NCI-H146 treated with DMSO at 0.1 percent for 48 hours (cell line): ENCODE measurements at regions not wholly inside any gene's neighbourhood (a gene's known extent, or its start where the extent isn't known, plus 50 kb on each side); places are given as distances from the start of the nearest gene placed in this dataset.

Source experiments
- DNase-seq: peaks from one replicate; lab custom pipeline; 2025; ENCODE audit not compliant: unreplicated experiment; lab: John Stamatoyannopoulos, UW

GRCh38 chr2:11920993-11921583, 174.7 kb downstream of the LPIN1 start:
- no peak for DNase-seq

GRCh38 chr2:11922294-11922693, 175.9 kb downstream of the LPIN1 start:
- DNase-seq: no peak

DNA sequence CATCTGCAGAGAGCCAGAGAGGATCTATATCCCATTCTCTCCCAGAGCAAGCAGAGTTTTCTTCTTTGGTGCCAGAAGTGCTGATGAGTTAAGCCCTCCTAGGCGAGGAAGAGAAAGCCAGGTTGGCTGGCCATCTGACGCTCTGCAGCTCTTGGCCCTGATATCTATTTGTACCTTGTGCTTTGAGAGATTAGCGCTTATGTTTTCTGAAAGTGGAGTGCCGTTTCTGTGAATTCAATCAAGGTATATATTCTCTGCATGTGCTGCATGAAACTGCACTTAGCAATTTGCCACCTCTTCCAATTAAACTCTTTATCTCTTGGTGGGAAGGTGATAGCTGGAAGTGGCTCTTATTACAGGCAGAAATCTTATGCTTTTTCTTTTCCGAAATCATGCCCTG, 177.5 kb downstream of the LPIN1 start:
- DNase-seq: no peak

DNA sequence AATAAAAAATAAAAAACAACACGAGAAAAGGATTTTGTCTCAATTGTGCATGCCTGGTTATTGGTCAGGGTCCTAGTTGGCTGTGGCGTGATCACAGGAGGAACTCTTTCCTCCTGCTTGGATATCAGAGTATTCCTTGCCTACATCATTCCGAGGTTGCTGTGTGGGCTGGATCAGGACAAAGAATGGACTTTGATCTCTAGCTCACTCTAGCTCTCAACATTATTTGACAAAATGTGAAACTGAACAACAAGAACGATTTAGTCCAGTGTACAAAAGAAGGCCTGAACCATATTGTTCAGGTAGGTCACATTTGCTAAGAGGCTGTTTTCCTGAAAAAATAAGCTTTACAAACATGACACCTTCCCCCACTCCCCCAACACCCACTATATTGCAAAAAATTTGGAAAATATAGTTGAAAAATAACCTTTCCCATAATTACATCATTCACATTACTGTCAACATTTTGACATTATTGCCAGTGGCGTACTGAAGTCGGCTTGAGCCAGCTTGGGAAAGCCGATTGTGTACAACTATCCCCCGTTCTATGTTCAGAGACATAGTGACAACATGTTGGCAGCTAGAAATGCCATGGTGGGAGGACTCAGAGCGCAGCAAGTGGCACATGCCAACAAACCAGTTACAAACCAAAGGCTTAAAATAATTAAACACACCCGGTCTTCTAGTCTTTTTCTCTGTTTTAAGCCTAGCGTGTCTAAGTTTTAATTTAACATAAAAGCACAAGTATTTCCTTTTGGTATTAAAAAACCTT, 179.0 kb downstream of the LPIN1 start:
- DNase-seq: no peak

- DNase-seq: no peak
Observed at GRCh38 chr2:11930211-11930761, 183.9 kb downstream of the LPIN1 start.

- DNase-seq: no peak
Observed at GRCh38 chr2:11932048-11932512, 185.6 kb downstream of the LPIN1 start.

DNA sequence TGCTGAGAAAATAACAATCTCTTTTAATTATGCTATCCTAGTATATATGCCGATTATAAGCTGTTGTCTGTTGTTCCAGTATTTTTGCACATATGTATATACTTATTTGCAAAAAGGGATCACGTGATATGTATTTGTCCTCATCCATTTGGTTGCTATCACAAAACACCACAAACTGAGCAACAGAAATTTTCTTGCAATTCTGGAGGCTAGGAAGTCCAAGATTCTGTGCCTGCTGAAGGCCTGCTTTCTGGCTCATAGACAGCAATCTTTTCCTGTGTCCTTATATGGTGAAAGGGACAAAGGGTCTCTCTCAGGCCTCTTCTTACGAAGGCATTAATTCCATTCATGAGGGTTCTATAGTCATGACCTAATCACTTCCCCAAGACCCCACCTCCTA, 186.5 kb downstream of the LPIN1 start:
- no peak for DNase-seq

- DNase-seq: no peak
Observed at GRCh38 chr2:11933854-11934253, 187.4 kb downstream of the LPIN1 start.

DNA sequence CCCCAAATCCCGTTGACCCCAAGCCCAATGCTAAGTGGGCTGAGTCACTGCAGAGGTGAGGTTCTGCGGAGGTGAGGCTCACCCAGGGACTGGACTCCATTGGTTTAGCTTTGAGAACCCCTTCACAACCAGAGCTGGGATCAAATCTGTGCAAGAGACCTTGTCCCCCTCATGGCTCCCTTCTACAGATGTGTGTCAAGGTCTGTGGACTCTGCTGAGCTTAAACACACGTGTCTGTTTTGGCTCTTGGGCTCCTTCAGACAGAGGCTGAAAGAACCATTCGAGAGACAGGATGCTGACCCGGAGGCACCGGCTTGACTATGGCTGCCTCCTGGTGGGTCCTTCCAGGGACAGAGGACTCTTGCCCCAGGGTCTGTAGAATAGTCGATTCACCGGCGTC, 190.3 kb downstream of the LPIN1 start:
- no peak for DNase-seq

- no peak for DNase-seq
Observed at GRCh38 chr2:11938196-11938595, 191.8 kb downstream of the LPIN1 start.

DNA sequence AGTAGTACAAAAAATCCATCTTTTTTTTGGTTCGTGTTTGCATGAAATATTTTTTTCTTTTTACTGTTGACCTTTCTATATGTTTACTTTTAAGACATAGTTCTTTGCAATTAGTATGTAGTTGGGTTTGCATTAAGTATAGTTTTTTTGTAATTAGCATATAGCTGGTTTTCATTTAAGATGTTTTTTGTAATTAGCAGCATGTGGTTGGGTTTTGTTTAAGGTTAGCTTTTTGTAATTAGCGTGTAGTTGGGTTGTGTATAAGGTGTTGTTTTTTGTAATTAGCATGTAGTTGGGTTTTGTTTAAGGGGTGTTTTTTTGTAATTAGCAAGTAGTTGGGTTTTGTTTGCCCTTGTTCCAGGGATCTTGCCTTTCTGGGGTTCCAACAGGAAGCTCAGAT, 193.1 kb downstream of the LPIN1 start:
- DNase-seq: no peak

- no peak for DNase-seq
Observed at GRCh38 chr2:11940121-11940743, 193.8 kb downstream of the LPIN1 start.

DNA sequence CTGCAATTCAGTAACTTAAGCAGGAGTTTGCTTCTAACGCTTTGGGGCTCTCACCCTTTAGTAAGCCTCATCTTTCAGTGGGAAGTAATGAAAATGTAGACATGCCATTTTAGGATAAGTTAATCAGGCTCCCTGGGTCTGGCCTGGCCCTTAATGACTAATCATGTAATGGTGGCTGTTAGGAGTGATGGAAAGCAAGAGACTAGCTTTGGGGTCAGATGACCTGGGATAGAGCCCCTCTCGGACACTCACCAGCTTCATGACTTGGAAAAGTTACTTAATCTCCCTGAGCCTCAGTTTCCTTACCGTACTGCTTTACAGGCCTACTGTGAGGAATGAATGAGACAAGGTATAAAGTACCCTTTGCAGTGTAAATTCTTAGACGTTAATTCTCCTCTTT, 194.4 kb downstream of the LPIN1 start:
- no peak for DNase-seq

DNA sequence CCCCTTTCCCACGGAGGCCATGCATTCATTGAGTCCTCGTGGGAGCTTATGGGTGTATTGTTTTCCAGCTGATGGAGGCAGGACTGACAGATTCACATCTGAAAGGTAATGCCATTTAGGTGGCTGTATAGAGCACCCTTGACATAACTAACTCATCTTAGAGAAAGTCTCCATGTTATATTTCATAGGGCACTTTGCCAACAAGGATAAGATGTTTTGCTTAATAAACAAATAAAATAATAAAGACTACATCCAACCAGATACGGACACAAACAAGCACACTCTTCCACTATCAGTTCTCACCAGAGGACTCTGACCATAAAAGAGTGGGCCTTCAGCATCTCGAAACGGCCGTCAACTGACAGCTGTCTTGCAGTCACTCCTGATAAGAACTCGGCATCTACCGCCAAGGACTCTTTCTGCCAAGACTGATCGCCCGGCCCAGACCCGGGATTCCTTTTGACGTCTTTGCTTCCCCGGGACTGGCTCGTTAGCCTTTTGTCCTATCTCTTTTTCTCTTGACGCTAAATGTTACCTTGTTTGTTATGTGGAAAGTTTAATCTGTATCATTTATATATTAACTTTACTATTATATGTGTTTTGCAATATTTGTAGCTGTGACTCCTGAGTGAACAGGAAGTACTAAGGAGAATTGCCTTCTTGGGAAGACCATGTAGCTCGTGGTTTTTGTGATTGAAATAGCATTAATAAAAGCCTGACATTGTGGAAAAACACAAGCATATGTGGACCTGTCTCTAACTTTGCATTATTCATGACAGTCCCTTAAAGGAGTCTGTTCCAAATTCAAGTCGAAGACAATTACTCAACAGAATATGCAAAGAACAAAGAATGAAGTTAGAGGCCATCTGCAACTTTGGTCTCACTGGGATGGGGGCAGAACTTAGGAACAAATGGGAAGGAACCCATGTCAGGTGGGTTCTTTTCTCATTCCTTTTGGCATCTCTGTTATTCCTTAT, 195.1 kb downstream of the LPIN1 start:
- no peak for DNase-seq

DNA sequence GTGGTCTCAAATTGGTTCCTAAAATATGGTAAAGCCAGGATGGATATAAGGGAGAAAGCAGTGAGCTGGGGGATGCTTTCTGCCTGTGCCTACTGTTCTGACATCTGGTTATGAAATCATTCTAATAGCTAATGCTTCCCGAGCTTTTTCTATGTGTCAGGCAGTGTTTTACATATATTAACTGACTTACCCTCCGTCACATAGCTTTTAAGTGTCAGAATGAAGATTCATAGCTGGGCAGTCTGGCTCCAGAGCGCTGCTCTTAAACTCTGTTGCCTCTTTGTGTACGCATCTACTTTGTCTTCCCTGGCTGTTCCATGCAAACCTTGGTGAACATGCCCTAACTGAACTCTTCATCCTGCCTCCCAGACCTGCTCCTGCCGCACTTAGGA, 195.7 kb downstream of the LPIN1 start:
- no peak for DNase-seq

DNA sequence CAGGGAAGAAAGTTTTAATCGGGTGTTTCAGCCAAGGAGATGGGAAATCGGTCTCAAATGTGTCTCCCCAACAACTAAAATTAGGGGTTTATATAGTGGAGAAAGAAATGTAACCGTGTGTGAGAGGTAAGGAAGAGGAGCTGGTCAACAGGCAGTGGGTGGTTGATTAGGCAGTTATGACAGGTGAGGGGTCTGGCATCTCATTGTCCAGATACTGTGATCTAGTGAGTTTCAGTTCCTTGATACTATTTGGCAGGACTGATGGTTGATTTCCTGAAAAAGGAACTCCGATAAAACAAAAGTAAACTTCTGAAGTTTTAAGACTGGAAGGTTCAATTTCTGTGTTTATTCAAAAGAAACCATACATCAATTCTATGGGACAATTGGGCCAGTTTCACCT, 197.9 kb downstream of the LPIN1 start:
- DNase-seq: no peak

GRCh38 chr2:11945139-11946126, 199.0 kb downstream of the LPIN1 start:
- DNase-seq: no peak

DNA sequence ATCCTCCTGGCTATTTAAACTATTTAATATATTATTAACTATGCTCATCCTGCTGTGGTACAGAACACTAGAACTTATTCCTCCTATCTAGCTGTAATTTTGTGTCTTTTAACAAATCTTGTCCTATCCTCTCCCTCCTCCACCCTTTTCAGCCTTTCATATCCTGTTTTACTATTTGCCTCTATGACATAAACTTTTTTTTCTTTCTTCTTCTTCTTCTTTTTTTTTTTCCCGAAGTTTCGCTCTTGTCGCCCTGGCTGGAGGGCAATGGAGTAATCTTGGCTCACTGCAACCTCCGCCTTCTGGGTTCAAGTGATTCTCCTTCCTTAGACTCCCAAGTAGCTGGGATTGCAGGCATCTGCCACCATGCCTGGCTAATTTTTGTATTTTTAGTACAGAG, 201.5 kb downstream of the LPIN1 start:
- no peak for DNase-seq

DNA sequence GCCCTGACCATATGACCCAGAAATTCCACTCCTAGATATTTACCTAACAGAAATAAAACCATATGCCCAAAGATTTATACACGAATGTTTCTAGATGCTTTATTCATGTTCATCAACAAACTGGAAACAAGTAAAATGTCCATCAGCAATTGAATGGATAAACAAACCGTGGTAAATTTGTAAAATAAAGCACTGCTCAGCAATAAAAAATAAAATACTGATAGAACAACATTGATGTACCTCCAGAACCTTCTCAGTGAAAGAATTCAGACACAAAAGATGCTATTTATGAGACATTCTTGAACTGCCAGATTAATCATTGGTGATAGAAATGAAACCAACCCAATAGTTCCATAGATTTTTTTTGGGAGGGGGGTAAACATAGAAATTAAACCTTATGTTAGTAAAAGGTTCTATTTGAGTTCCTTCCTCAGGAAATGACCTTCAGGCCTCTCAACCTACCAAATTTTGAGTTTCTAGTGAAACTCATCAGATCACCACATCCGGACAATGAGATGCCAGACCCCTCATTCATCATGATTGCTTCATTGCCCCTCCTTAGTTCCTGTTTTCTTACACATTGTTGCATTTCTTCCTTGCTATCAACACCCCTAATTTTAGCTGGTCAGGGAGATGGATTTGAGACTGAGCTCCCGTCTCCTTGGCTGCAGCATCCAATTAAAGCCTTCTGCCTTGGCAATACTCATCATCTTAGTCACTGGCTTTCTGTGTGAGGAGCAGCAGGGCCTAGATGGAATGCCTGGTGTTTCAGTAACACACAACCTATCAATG, 203.5 kb downstream of the LPIN1 start:
- no peak for DNase-seq
